ENCODE measurements at regions not wholly inside any gene's neighbourhood (a gene's known extent, or its start where the extent isn't known, plus 50 kb on each side); places are given as distances from the start of the nearest gene placed in this dataset.
"Not testable (repeated sequence)": the region's sequence is repeated elsewhere in the genome, so short reads cannot be mapped to it uniquely, and the experiment has no call there.

DNA sequence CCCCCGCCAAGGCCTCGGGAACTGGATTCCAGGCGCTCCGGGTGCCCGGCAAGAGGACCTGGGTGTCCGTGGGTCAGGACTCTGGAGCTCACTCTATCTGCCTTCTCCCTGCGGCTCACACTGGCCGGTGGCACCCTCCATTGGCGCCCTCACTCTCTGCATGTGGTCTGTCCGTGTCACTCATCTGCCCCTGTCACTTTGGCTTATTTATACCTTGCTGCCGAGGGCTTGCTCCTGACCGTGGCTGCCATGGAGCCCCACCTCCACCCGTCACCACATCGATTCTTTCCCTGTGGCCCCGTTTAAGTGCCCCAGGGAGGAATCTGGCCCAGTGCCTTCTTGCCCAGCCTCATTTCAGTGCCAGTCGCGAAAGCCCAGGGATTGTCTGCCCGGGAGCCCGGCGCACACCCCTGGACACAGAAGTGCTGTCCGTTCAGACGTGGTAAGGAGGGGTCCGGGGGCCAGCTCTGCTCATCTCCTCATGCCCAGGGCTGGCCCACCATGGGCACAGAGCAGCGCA, 113.5 kb downstream of the NPIPB11 start:
- DNase-seq (ENCODE audit: low read depth); H3K4me3 ChIP-seq (ENCODE audit: low read depth, low read length); H3K27me3 ChIP-seq (ENCODE audit: control insufficient read depth, insufficient read depth, low read length); H3K36me3 ChIP-seq (ENCODE audit: control insufficient read depth, insufficient read depth, low read length): not testable (repeated sequence)

DNA sequence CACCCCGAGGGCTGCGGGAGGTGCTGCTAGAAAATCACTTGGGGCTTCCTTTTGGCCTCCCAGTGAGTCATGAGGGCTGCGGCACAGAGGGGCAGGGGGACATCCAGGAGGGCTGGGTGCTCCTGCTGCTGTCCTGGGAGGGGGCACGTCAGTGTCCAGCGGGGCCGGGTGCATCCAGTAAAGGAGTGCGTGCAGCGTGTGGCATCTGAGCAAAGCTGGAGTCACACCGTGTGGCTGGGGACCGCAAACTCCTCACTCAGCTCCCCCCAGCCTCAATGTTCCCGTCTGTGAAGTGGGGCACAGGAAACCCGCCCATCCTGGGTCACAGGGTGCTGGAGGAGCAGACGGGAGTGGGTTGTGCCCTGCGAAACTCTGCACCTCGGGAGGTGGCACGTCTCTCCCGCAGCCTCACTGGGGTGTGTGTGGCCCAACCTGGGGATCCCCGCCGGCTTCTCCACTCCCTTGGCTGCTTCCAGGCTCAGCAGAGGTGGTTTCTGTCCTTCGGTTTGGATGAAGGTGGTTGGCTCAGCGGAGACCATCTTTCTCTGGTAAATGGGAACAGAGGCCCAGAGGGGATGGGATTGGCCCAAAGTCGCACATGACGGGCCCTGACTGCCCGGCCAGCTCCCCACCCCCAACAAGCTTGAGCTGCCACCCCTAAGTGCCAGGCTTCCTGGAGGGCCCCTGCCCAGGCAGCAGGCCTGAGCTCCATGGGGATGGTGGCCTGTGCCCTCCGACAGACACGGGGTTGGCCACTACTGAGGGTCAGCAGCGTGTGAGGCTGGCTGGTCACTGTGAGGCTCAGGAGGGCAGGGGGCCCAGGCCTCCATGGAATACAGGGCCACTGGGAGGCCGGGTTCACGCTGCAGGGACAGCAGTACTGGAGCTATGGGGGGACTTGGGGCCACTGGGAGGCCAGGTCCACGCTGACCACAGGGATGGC, 114.9 kb downstream of the NPIPB11 start:
- not testable (repeated sequence) for H3K27me3 ChIP-seq (ENCODE audit: control insufficient read depth, insufficient read depth, low read length); H3K36me3 ChIP-seq (ENCODE audit: control insufficient read depth, insufficient read depth, low read length); H3K4me3 ChIP-seq (ENCODE audit: low read depth, low read length); DNase-seq (ENCODE audit: low read depth)

DNA sequence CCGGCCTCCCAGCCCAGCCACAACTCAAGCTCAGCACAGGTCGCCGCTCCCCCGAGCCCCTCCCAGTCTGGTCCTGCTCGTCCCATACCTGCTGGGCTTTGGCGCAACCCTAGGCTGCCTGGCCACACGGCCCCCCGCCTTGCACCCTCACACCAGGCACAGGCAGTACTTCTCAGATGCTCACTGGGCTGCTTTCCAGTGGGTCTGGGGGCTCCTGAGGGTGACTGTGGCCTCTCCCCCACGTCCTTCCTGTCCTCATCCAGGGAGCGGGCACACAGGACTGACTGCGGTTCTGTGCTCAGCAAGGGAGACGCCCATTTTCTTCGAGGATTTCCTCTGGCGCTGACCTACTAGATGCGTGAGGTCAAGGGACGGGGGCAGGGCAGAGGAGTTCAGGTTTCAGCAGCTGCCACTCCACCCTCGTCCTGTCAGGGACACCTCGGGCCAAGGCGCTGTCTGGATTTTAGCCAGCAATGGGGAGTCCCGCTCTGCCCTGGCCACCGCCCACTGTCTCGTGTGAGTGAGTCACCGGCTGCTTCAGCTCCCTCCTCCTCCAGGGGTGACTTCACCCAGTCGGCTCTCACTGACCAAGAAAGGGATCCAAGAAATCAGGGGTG, 115.8 kb downstream of the NPIPB11 start:
- TF ChIP-seq, protein P1, sequence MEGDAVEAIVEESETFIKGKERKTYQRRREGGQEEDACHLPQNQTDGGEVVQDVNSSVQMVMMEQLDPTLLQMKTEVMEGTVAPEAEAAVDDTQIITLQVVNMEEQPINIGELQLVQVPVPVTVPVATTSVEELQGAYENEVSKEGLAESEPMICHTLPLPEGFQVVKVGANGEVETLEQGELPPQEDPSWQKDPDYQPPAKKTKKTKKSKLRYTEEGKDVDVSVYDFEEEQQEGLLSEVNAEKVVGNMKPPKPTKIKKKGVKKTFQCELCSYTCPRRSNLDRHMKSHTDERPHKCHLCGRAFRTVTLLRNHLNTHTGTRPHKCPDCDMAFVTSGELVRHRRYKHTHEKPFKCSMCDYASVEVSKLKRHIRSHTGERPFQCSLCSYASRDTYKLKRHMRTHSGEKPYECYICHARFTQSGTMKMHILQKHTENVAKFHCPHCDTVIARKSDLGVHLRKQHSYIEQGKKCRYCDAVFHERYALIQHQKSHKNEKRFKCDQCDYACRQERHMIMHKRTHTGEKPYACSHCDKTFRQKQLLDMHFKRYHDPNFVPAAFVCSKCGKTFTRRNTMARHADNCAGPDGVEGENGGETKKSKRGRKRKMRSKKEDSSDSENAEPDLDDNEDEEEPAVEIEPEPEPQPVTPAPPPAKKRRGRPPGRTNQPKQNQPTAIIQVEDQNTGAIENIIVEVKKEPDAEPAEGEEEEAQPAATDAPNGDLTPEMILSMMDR (IDR thresholded peaks at IDR 0.05; ENCODE audit: insufficient read depth, low read length, poor library complexity, severe bottlenecking): no peak
- DNase-seq (ENCODE audit: low read depth): peak; percentile 88
- H3K27me3 ChIP-seq (ENCODE audit: control insufficient read depth, insufficient read depth, low read length): no peaks in the 10 kb centered on the region
- no peaks in the 10 kb centered on the region for H3K36me3 ChIP-seq (ENCODE audit: control insufficient read depth, insufficient read depth, low read length)
- H3K4me3 ChIP-seq (ENCODE audit: low read depth, low read length): no peak overlapping the region

DNA sequence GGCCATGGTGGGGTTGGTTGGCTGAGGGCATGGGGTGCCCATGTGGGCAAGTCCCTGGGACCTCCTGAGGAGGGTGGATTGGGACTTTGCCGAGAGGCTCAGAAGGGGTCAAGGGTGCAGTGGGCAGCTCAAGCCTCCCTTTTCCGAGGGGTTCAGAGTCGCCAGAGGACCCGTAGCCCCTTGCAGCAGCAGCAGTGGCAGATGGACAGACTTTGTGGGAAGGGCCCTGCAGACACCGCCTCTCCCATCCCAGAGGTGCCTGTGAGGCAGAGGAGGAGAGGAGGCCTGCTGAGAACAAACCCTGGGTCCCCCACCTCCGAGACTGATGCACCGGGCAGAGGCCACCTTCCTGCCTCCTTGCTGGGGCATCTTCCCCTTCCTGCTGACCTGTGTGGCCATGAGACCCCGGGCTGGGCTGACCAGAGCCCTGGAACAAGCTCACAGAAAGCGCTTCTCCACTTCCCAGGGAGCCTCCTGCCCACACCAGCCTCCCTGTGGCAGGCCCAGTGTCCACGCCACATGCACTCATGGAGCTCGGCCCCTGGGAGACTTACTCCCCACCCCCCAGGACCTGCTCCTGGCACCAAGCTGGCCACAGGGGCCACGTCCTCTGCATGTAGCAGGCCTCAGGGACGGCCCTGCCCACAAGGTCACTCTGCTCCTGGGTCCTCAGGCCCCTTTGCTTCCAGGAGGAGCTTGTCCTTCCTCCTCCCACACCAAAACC, 116.8 kb downstream of the NPIPB11 start:
- H3K4me3 ChIP-seq (ENCODE audit: low read depth, low read length); H3K36me3 ChIP-seq (ENCODE audit: control insufficient read depth, insufficient read depth, low read length); H3K27me3 ChIP-seq (ENCODE audit: control insufficient read depth, insufficient read depth, low read length); DNase-seq (ENCODE audit: low read depth): not testable (repeated sequence)

DNA sequence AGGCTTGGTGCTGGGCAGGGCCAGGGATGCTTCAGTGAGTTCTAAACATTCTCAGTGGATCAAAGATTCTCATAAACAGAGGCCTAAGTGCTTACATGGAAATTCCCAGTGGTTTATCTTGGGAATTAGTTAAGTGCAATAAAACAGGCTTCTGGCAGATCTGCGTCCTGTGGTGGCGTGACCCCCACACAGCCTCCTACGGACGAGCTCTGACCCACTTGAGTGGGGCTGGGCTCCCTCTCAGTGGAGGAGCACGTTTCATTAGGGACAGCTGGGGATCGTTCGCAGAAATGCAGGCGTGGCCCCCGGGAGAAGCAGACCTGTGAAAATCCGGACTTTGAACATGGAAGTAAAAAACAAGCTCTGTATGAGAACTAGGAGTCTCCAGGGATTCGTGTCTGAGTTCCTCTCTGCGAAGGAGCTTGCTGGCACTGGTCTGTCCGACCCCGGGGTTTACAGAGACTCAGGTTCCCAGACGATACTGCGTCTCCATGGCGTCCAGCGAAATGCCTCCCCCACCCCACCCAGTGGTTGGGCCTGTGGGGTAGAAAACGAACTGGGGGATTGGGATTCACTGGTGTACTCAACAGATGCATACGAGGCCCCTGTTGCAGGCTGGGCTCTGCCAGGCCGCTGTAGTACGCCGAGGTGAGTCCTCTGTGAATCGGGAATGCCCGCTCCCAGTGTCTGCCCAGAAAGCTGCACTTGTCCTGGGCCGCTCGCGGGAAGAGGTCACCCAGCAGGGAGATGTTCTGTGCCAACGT, 117.6 kb downstream of the NPIPB11 start:
- H3K36me3 ChIP-seq (ENCODE audit: control insufficient read depth, insufficient read depth, low read length); H3K4me3 ChIP-seq (ENCODE audit: low read depth, low read length); H3K27me3 ChIP-seq (ENCODE audit: control insufficient read depth, insufficient read depth, low read length): not testable (repeated sequence)
- DNase-seq (ENCODE audit: low read depth): peak; percentile 26

DNA sequence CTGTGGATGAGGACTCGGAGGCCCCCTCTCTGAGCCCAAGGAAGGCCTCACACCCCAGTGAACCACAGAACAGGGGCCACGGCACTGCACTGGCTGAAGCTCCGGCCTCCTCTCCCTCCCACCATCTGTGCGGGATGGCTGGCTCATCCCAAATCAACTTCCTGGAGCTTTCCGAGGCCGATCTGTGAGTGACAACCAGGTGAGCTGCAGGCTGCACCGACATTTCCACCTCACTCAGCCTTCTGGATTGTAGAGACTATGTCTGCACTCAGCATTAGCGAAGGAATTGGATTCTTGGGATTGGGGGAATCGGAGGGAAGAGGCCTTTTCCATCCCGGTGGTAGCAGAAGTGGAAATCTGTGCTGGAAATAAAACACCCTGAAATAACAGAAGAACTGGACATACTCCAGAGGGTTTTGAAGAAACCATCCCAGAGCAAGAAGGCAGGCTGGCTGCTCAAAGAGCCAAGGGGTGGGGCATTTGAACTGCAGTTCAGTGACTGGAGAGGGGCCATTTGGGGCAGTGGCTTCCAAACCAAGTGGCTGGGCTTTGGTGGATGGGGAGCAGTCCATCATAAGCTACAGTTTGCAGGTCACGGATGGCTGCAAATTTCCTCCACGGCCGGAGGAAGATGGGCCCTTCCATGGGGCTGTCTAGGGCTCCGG, 118.5 kb downstream of the NPIPB11 start:
- not testable (repeated sequence) for H3K4me3 ChIP-seq (ENCODE audit: low read depth, low read length); H3K36me3 ChIP-seq (ENCODE audit: control insufficient read depth, insufficient read depth, low read length); DNase-seq (ENCODE audit: low read depth); H3K27me3 ChIP-seq (ENCODE audit: control insufficient read depth, insufficient read depth, low read length)

DNA sequence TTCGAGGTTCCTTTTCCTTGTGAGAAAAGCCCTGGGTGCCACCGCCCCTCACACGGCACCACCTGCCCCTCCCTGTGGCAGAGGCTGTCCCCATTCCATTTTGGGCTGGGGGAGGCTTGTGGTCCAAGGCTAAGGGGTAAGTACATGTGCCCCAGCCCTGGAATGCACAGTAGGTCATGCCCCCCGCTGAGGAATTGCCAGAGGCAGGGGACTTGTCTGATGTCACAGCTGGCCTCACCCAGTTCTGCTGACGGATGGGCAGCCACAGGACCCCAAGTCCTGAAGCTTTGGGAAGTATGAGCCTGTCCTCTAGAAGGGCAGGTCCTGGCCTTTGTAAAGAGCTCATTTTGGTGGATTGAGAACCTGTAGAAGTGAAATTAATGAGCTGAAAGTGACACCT, 119.3 kb downstream of the NPIPB11 start:
- not testable (repeated sequence) for DNase-seq (ENCODE audit: low read depth); H3K36me3 ChIP-seq (ENCODE audit: control insufficient read depth, insufficient read depth, low read length); H3K4me3 ChIP-seq (ENCODE audit: low read depth, low read length); H3K27me3 ChIP-seq (ENCODE audit: control insufficient read depth, insufficient read depth, low read length)

DNA sequence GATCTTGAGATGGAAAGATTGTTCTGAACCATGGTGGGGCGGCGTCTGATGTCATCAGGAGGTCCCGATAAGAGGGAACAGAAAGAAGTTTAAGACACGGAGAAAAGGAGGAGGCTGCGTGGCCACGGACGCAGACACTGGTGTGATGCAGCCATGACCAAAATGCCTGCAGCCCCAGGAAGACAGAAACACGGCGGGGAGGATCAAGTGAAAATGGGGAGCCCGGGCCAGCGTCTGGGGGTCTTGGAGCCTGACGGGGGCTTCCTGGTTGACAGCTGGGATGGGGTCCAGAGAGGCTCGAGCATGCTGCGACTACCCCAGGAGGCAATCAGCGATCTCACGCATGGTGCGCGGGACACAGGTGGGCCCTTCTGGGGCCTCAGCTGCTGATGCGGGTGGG, 119.7 kb downstream of the NPIPB11 start:
- H3K27me3 ChIP-seq (ENCODE audit: control insufficient read depth, insufficient read depth, low read length); H3K36me3 ChIP-seq (ENCODE audit: control insufficient read depth, insufficient read depth, low read length); DNase-seq (ENCODE audit: low read depth); H3K4me3 ChIP-seq (ENCODE audit: low read depth, low read length): not testable (repeated sequence)

DNA sequence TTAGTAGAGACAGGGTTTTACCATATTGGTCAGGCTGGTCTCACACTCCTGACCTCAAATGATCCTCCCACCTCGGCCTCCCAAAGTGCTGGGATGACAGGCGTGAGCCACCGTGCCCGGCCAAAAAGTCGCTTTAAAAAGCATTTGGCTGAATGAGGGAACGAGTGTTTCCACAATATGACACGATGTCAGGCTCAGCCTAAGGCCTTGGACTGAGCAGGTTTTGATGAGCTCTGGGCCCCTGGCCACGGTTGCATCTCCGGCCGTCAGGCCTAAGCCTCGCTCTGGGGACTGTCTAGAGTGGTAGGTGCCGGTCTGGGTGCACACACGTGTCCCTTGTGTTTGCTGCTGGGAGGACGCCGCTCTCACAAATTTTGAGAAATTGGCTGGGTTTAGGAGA, 120.3 kb downstream of the NPIPB11 start:
- not testable (repeated sequence) for H3K36me3 ChIP-seq (ENCODE audit: control insufficient read depth, insufficient read depth, low read length); DNase-seq (ENCODE audit: low read depth); H3K4me3 ChIP-seq (ENCODE audit: low read depth, low read length); H3K27me3 ChIP-seq (ENCODE audit: control insufficient read depth, insufficient read depth, low read length)

DNA sequence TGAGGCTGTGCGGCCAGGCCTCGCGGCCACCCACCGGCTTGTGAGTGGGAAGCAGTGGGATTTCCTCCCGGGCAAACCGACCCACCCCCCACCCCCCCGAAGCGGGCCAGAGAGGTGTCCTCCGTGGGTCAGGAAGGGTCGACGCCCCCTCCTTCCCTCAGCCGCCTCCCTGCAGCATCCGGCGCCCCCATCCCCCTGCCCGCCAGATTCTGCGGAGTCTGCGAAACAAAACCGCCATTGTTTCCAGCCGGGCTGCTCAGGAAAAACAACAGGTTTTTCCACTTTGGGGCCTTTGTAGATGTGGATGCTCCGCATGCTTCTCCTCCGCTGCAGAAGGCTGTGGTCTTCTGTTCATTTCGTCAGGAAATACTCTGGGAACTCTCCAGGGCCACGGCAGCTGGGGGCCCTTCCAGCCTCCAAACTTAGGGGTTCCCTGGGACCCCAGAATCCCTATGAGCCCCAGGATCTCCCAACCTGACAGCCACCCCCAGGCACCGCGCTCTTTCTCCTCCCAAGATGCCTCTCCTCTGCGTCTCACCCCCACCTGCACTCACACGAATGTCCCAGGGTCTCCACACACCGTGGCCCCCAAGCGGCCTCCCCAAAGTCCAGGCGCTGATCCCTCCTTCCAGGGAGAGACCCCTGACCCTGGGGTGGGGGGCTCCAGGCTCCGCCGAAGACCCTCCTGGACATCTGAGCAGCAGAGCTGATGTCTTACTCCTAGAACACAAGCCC, 121.2 kb downstream of the NPIPB11 start:
- DNase-seq (ENCODE audit: low read depth); H3K27me3 ChIP-seq (ENCODE audit: control insufficient read depth, insufficient read depth, low read length); H3K36me3 ChIP-seq (ENCODE audit: control insufficient read depth, insufficient read depth, low read length); H3K4me3 ChIP-seq (ENCODE audit: low read depth, low read length): not testable (repeated sequence)

DNA sequence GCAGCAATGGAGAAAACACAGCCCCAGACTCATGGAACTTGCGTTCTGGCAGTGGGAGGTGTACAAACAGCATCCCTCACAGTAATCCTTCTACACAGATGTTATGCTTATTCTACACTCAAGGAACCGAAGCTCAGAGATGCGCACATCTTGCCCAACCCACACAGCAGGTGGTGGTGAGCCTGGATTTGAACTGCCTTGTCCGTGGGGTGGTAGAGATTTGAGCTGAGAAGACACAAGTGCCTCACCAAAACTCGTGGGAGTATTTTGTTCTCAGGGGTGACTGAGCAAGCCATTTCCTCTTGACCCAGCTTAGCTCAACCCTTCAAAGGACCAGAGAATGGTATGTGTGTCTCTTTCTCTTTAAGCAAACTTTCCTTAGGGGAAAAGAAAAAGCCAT, 121.8 kb downstream of the NPIPB11 start:
- not testable (repeated sequence) for H3K4me3 ChIP-seq (ENCODE audit: low read depth, low read length); DNase-seq (ENCODE audit: low read depth); H3K36me3 ChIP-seq (ENCODE audit: control insufficient read depth, insufficient read depth, low read length); H3K27me3 ChIP-seq (ENCODE audit: control insufficient read depth, insufficient read depth, low read length)

DNA sequence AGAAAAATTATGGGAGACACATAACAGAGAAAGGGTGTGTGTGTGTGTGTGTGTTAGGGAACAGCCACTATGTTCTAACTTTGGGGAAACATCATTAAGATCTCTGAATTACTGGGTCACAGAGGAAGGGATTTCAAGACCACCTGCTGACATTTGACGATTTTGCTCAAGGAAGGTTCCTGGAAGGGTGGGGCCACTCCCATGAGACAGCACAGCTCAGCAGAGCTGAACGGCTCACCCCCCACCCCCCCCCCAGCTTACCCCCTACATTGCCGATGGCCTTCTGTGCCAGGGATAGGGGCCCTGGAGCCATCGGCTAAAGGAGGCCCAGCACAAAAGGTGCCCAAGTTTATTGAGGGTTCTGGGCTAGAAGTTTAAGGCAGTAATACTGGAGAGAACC, 122.4 kb downstream of the NPIPB11 start:
- not testable (repeated sequence) for H3K27me3 ChIP-seq (ENCODE audit: control insufficient read depth, insufficient read depth, low read length); DNase-seq (ENCODE audit: low read depth); H3K36me3 ChIP-seq (ENCODE audit: control insufficient read depth, insufficient read depth, low read length); H3K4me3 ChIP-seq (ENCODE audit: low read depth, low read length)
